Tibial artery (tissue), 4 donors: ENCODE measurements at regions not wholly inside any gene's neighbourhood (a gene's known extent, or its start where the extent isn't known, plus 50 kb on each side); places are given as distances from the start of the nearest gene placed in this dataset.

Experiments
- DNase-seq, 2 donors: peaks; one replicate each; pipeline ENCODE4 v3.0.0-alpha.2; 2019
- H3K27ac ChIP-seq, 2 donors: fragments of 200-600 bp; sonication (generic) in 1 of 2; 1 replicate in 1 of 2; 2 replicates in 1 of 2; pipeline ENCODE4 v1.5.1; 2018 to 2019; ENCODE audit warnings: mild to moderate bottlenecking in 1 of 2
- H3K27me3 ChIP-seq, 2 donors: fragments of 200-600 bp; sonication (generic) in 1 of 2; one replicate each; pipeline versions ENCODE4 v1.5.1 to v1.6.0; 2016 to 2019
- H3K36me3 ChIP-seq, 3 donors: fragments of 200-600 bp; sonication (generic) in 2 of 3; one replicate each; pipeline ENCODE4 v1.5.1; 2016 to 2019; ENCODE audit warnings: mild to moderate bottlenecking in 2 of 3
- H3K4me1 ChIP-seq, 4 donors: fragments of 200-600 bp; sonication (generic) in 2 of 4; 1 replicate in 3 of 4; 2 replicates in 1 of 4; pipeline ENCODE4 v1.5.1; 2016 to 2019
- H3K4me3 ChIP-seq, 2 donors: fragments of 200-600 bp; sonication (generic) in 1 of 2; 1 replicate in 1 of 2; 2 replicates in 1 of 2; pipeline ENCODE4 v1.5.1; 2018 to 2019; ENCODE audit warnings: mild to moderate bottlenecking in 2 of 2
- H3K9me3 ChIP-seq, 3 donors: fragments of 200-600 bp; sonication (generic) in 1 of 3; one replicate each; pipeline ENCODE4 v1.5.1; 2016 to 2019
- intact Hi-C: fragments of 100-400 bp; cut with DNase I; formaldehyde crosslinking; loops from one replicate; pipeline ENCODE4 v1.15.0; 2023; ENCODE audit warnings: low total_unique reads
- TF ChIP-seq, protein P1 (sequence below), 2 experiments: fragments of 200-600 bp in 1 of 2; fragments of 450-650 bp in 1 of 2; IDR thresholded peaks; one replicate each; pipeline ENCODE4 v1.5.1; 2017 to 2019; ENCODE audit warnings: antibody characterized with exemption in 2 of 2, mild to moderate bottlenecking in 1 of 2, moderate library complexity in 1 of 2

DNA sequence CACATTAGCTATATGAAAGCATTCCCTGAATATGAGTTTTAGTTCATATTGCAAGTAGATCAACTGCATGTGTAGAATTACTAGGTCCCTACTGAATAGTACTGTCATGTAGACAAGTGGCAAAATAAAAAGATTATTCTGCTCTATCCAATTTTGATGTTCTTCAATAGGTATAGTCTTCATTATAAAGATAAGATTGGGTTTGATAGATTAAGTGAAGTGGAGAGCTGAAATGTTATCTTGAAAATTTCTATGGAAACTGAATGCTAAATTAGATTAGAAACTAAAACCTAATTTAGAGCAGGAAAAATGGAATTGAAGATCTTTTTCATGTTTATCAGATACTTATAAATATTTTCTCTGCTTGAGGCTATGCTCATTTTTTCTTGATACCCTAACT is 1610.0 kb downstream of the BRINP3 start:
- Histone ChIP-seq H3K4me3 (no peak overlapping the region), H3K4me1 (no peaks in the 10 kb centered on the region), H3K9me3 (no peaks in the 10 kb centered on the region), H3K27ac (no peak overlapping the region), H3K36me3 (no peaks in the 10 kb centered on the region), H3K27me3 (no peaks in the 10 kb centered on the region)
- TF ChIP-seq, protein P1, sequence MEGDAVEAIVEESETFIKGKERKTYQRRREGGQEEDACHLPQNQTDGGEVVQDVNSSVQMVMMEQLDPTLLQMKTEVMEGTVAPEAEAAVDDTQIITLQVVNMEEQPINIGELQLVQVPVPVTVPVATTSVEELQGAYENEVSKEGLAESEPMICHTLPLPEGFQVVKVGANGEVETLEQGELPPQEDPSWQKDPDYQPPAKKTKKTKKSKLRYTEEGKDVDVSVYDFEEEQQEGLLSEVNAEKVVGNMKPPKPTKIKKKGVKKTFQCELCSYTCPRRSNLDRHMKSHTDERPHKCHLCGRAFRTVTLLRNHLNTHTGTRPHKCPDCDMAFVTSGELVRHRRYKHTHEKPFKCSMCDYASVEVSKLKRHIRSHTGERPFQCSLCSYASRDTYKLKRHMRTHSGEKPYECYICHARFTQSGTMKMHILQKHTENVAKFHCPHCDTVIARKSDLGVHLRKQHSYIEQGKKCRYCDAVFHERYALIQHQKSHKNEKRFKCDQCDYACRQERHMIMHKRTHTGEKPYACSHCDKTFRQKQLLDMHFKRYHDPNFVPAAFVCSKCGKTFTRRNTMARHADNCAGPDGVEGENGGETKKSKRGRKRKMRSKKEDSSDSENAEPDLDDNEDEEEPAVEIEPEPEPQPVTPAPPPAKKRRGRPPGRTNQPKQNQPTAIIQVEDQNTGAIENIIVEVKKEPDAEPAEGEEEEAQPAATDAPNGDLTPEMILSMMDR (IDR thresholded peaks at IDR 0.05) = no peak
- no peak for DNase-seq
- intact Hi-C loops = no loop called here

DNA sequence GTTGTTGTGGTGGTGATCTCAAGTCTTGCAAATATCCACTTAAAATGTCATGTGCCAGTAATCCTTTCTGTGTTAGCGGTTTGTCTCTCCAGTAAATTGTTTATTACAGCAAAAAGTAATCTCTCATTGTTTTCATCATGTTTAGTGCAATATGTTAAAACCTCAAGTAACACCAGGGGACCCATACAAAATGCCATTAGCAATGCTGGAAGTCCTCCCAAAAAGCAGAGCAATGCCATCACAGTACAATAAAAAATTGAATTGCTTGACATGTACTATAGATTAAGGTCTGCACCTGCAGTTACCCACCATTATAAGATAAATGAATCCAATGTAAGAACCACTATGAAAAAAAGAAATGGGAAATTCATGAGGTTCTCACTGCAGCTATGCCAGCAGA is 1606.5 kb downstream of the BRINP3 start:
- TF ChIP-seq, protein P1 (IDR thresholded peaks at IDR 0.05) = no peak
- Histone ChIP-seq H3K9me3 (no peaks in the 10 kb centered on the region), H3K4me3 (no peak overlapping the region), H3K36me3 (no peaks in the 10 kb centered on the region), H3K27ac (no peak overlapping the region), H3K4me1 (no peaks in the 10 kb centered on the region), H3K27me3 (no peaks in the 10 kb centered on the region)
- no peak for DNase-seq
- intact Hi-C loops = no loop called here

DNA sequence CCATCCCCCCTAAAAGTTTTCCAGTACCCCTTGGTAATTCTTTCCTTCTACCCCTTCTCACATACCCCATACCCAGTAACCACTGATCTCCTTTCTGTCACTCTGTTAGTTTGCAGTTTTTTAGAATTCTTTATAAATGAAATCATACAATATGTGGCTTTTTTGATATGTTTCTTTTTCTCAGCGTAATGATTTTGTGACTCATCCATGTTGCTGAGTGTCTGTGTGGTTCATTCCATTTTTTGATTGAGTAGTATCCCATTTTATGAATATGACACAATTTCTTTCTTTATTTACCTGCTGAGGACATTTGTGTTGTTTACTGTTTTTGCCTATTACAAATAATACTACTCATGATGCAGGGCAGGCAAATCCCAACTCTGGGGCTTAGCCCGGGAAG is 1605.3 kb downstream of the BRINP3 start:
- intact Hi-C loops = no loop called here
- TF ChIP-seq, protein P1 (IDR thresholded peaks at IDR 0.05) = no peak
- Histone ChIP-seq H3K36me3 (no peaks in the 10 kb centered on the region), H3K4me1 (no peaks in the 10 kb centered on the region), H3K9me3 (no peaks in the 10 kb centered on the region), H3K27ac (no peak overlapping the region), H3K4me3 (no peak overlapping the region), H3K27me3 (no peaks in the 10 kb centered on the region)
- no peak for DNase-seq

DNA sequence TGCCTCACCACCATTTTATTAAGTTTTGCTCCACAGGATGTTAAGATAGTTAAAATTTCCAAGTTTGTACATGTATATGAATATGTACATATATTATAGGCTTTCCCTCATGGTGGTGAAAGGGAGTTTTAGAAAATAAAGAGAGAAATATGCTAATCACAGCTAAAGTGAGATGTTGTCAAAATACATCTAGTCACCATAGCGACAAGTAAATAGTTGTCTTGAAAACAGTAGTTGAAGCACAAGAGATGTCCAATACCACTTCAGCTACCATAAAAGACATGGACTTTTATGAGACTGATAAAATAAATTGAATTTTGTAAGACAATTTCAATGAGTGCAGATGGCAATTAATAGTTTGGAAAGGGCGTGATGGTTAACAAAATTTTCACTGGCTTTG is 1600.0 kb downstream of the BRINP3 start:
- H3K27ac ChIP-seq = no peak overlapping the region
- TF ChIP-seq, protein P1 (IDR thresholded peaks at IDR 0.05) = no peak
- no peak overlapping the region for H3K4me3 ChIP-seq
- intact Hi-C loops = no loop called here
- H3K9me3 ChIP-seq = no peaks in the 10 kb centered on the region
- H3K4me1 ChIP-seq = no peaks in the 10 kb centered on the region
- no peaks in the 10 kb centered on the region for H3K27me3 ChIP-seq
- DNase-seq = no peak
- no peaks in the 10 kb centered on the region for H3K36me3 ChIP-seq

DNA sequence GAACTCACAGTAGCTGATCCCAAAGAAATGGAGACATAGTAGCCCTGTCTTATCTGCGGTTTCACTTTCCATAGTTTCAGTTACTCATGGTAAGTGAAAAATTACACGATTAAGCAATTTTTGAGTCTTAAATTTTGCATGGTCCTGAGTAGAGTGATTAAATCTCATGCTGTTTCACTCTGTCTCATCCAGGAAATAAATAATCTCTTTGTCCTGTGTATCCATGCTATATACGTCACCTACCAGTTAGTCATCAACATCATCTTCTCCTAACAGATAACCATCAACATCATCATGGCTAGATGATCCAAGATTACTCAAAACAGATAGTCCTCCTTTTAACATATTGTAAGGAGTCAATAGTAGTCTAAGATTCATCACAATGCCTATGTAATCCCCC is 1589.3 kb downstream of the BRINP3 start:
- Histone ChIP-seq H3K27ac (no peak overlapping the region), H3K36me3 (no peaks in the 10 kb centered on the region), H3K4me1 (no peaks in the 10 kb centered on the region), H3K4me3 (no peak overlapping the region), H3K9me3 (no peaks in the 10 kb centered on the region), H3K27me3 (no peaks in the 10 kb centered on the region)
- TF ChIP-seq, protein P1 (IDR thresholded peaks at IDR 0.05) = no peak
- intact Hi-C loops = no loop called here
- DNase-seq = no peak

DNA sequence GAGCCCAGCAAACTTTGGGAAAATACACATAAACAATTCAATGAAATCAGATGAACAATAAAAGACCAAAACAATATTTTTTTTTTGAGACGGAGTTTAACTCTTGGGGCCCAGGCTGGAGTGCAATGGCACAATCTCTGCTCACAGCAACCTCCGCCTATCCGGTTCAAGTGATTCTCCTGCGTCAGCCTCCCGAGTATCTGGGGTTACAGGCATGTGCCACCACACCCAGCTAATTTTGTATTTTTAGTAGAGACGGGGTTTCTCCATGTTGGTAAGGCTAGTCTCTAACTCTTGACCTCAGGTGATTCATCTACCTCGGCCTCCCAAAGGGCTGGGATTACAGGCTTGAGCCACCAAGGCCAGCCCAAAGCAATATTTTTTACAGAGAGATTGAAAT is 1588.5 kb downstream of the BRINP3 start:
- Histone ChIP-seq H3K27me3 (no peaks in the 10 kb centered on the region), H3K27ac (no peak overlapping the region), H3K9me3 (no peaks in the 10 kb centered on the region), H3K36me3 (no peaks in the 10 kb centered on the region), H3K4me1 (no peaks in the 10 kb centered on the region), H3K4me3 (no peak overlapping the region)
- TF ChIP-seq, protein P1 (IDR thresholded peaks at IDR 0.05) = no peak
- intact Hi-C loops = no loop called here
- DNase-seq = no peak
